Vagina (tissue), 2 donors: ENCODE measurements at regions not wholly inside any gene's neighbourhood (a gene's known extent, or its start where the extent isn't known, plus 50 kb on each side); places are given as distances from the start of the nearest gene placed in this dataset.
"Not testable (repeated sequence)": the region's sequence is repeated elsewhere in the genome, so short reads cannot be mapped to it uniquely, and the experiment has no call there.

Experiments used
- DNase-seq, 2 donors: peaks; one replicate each; pipeline ENCODE4 v3.0.0-alpha.2; 2017; ENCODE audit errors: extremely low spot score in 2 of 2
- H3K27ac ChIP-seq: fragments of 200-600 bp; sonication (generic); one replicate; pipeline ENCODE4 v1.5.1; 2019
- H3K27me3 ChIP-seq: fragments of 200-600 bp; sonication (generic); one replicate; pipeline ENCODE4 v1.5.1; 2019
- H3K36me3 ChIP-seq, 2 donors: fragments of 200-600 bp; sonication (generic); one replicate each; pipeline ENCODE4 v1.5.1; 2017 to 2019
- H3K4me1 ChIP-seq: fragments of 200-600 bp; sonication (generic); one replicate; pipeline ENCODE4 v1.5.1; 2019
- H3K4me3 ChIP-seq, 2 donors: fragments of 200-600 bp; sonication (generic); 1 replicate in 1 of 2; 2 replicates in 1 of 2; pipeline ENCODE4 v1.5.1; 2016 to 2019
- H3K9me3 ChIP-seq: fragments of 200-600 bp; sonication (generic); one replicate; pipeline ENCODE4 v1.5.1; 2019
- CTCF ChIP-seq, 3 experiments: fragments of 450-650 bp in 2 of 3; fragments of 200-600 bp in 1 of 3; sonication (generic) in 1 of 3; IDR thresholded peaks; one replicate each; pipeline ENCODE4 v1.5.1; 2017 to 2019; ENCODE audit warnings: antibody characterized with exemption in 3 of 3, mild to moderate bottlenecking in 2 of 3, moderate library complexity in 2 of 3
- POLR2A ChIP-seq, 2 donors: fragments of 450-650 bp; IDR thresholded peaks; one replicate each; pipeline ENCODE4 v1.6.1; 2017; ENCODE audit warnings: antibody characterized with exemption in 2 of 2, mild to moderate bottlenecking in 2 of 2, moderate library complexity in 2 of 2
- POLR2AphosphoS5 ChIP-seq, 2 donors: sonication (generic); formaldehyde crosslinking; IDR thresholded peaks; one replicate each; pipeline ENCODE4 v1.9.0; 2017; ENCODE audit warnings: antibody characterized with exemption in 2 of 2, mild to moderate bottlenecking in 2 of 2, low read depth in 1 of 2; ENCODE audit not compliant: insufficient read depth in 1 of 2
- intact Hi-C: fragments of 100-400 bp; cut with DNase I; formaldehyde crosslinking; loops from one replicate; pipeline ENCODE4 v1.15.1; 2023

GRCh38 chr2:65574993-65575392 is 142.6 kb upstream of the SPRED2 start:
- intact Hi-C loops: no loop called here
- no peak for DNase-seq
- H3K4me3 ChIP-seq: no peak overlapping the region
- no peaks in the 10 kb centered on the region for H3K36me3 ChIP-seq
- H3K27ac ChIP-seq: no peak overlapping the region
- TF ChIP-seq CTCF (IDR thresholded peaks at IDR 0.05): no peak
- no peak for TF ChIP-seq POLR2A (IDR thresholded peaks at IDR 0.05)
- TF ChIP-seq POLR2AphosphoS5 (IDR thresholded peaks at IDR 0.05; ENCODE audit: insufficient read depth in 1 of 2, low read depth in 1 of 2): no peak
- H3K27me3 ChIP-seq: no peaks in the 10 kb centered on the region
- H3K4me1 ChIP-seq: peaks cover 17% of the 10 kb centered on the region
- H3K9me3 ChIP-seq: no peaks in the 10 kb centered on the region

- H3K9me3 ChIP-seq, DNase-seq, H3K27me3 ChIP-seq, H3K27ac ChIP-seq, intact Hi-C loops, H3K4me3 ChIP-seq, H3K36me3 ChIP-seq: not testable (repeated sequence)
- peaks cover 12% of the 10 kb centered on the region for H3K4me1 ChIP-seq
Measured at GRCh38 chr2:65568656-65569440, 136.4 kb upstream of the SPRED2 start.

GRCh38 chr2:65566617-65567016 is 134.2 kb upstream of the SPRED2 start:
- peak overlapping the region; percentile 73 for H3K27ac ChIP-seq
- peaks cover 12% of the 10 kb centered on the region for H3K4me1 ChIP-seq
- H3K27me3 ChIP-seq: no peaks in the 10 kb centered on the region
- TF ChIP-seq POLR2A (IDR thresholded peaks at IDR 0.05) (no peak), CTCF (IDR thresholded peaks at IDR 0.05) (no peak), POLR2AphosphoS5 (IDR thresholded peaks at IDR 0.05; ENCODE audit: insufficient read depth in 1 of 2, low read depth in 1 of 2) (no peak)
- H3K4me3 ChIP-seq: peak overlapping the region in 1 of 2 donors; percentile 20
- H3K36me3 ChIP-seq: no peaks in the 10 kb centered on the region
- intact Hi-C loops: no loop called here
- no peak for DNase-seq
- H3K9me3 ChIP-seq: no peaks in the 10 kb centered on the region

- H3K4me1 ChIP-seq: peaks cover 12% of the 10 kb centered on the region
- TF ChIP-seq POLR2AphosphoS5 (IDR thresholded peaks at IDR 0.05; ENCODE audit: insufficient read depth in 1 of 2, low read depth in 1 of 2) (no peak), CTCF (IDR thresholded peaks at IDR 0.05) (no peak), POLR2A (IDR thresholded peaks at IDR 0.05) (no peak)
- DNase-seq: no peak
- no peak overlapping the region for H3K4me3 ChIP-seq
- H3K27me3 ChIP-seq: no peaks in the 10 kb centered on the region
- intact Hi-C loops: no loop called here
- peak overlapping the region; percentile 16 for H3K27ac ChIP-seq
- no peaks in the 10 kb centered on the region for H3K36me3 ChIP-seq
- no peaks in the 10 kb centered on the region for H3K9me3 ChIP-seq
Measured at GRCh38 chr2:65565681-65566080, 133.3 kb upstream of the SPRED2 start.

GRCh38 chr2:65564299-65564698 is 131.9 kb upstream of the SPRED2 start:
- Histone ChIP-seq H3K4me3 (no peak overlapping the region), H3K4me1 (peaks cover 12% of the 10 kb centered on the region), H3K9me3 (no peaks in the 10 kb centered on the region), H3K27ac (no peak overlapping the region), H3K36me3 (no peaks in the 10 kb centered on the region), H3K27me3 (no peaks in the 10 kb centered on the region)
- TF ChIP-seq POLR2AphosphoS5 (IDR thresholded peaks at IDR 0.05; ENCODE audit: insufficient read depth in 1 of 2, low read depth in 1 of 2) (no peak), POLR2A (IDR thresholded peaks at IDR 0.05) (no peak), CTCF (IDR thresholded peaks at IDR 0.05) (no peak)
- intact Hi-C loops: no loop called here
- DNase-seq: no peak
